Left lung (tissue), 4 donors: ENCODE measurements at regions not wholly inside any gene's neighbourhood (a gene's known extent, or its start where the extent isn't known, plus 50 kb on each side); places are given as distances from the start of the nearest gene placed in this dataset.
"Not testable (repeated sequence)": the region's sequence is repeated elsewhere in the genome, so short reads cannot be mapped to it uniquely, and the experiment has no call there.

ENCODE experiments used
- ATAC-seq: fragments of 200-7000 bp; cut with Tn5 transposase; one replicate; pipeline ENCODE4 v1.9.1; 2020; ENCODE audit warnings: moderate library complexity
- DNase-seq, 4 donors: peaks; one replicate each; pipeline ENCODE4 v3.0.0-alpha.2; 2013 to 2020
- H3K27ac ChIP-seq, 2 donors: fragments of 200-600 bp; sonication (generic) in 1 of 2; one replicate each; pipeline versions ENCODE4 v1.5.0 to v1.8.0; 2020 to 2021
- H3K27me3 ChIP-seq, 2 donors: fragments of 200-600 bp; sonication (generic) in 1 of 2; one replicate each; pipeline versions ENCODE4 v1.5.0 to v1.8.0; 2020 to 2021
- H3K36me3 ChIP-seq, 2 donors: fragments of 200-600 bp; sonication (generic) in 1 of 2; one replicate each; pipeline versions ENCODE4 v1.5.0 to v1.8.0; 2020 to 2021
- H3K4me1 ChIP-seq, 2 donors: fragments of 200-600 bp; one replicate each; pipeline ENCODE4 v1.8.0; 2021
- H3K4me3 ChIP-seq, 2 donors: fragments of 200-600 bp; sonication (generic) in 1 of 2; one replicate each; pipeline versions ENCODE4 v1.5.0 to v1.8.0; 2020 to 2021; ENCODE audit warnings: mild to moderate bottlenecking in 1 of 2
- H3K9me3 ChIP-seq, 2 donors: fragments of 200-600 bp; sonication (generic) in 1 of 2; one replicate each; pipeline versions ENCODE4 v1.5.0 to v1.8.0; 2020 to 2021
- intact Hi-C, 2 donors: fragments of 100-400 bp; cut with DNase I; formaldehyde crosslinking; loops; one replicate each; pipeline versions ENCODE4 v1.11.2 to v1.14.2; 2022
- donor health status: DM: no; HTN: yes; CAD: no.
- donor health status: DM: no; HTN: no; CAD: no.

DNA sequence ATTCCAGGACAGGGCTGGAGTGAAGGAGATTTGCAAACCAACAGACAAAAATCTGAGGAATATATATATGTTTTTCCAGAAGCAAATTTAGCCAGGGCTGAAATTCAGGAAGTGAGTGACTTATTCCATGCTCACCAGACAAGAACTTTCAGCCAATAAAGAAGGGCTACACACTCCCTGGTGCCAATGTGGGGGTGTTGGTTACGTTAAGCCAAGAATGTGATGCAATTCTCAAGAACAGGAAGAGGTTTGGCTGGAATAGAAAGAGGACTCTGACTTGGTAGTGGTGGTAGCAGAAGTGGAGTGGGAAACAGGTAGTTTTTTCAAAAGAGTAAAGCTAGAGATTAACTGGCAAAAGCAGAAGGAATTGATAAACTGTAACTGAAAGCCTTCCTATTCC, 80.6 kb upstream of the NOTCH2NLA start:
- H3K4me1 ChIP-seq, intact Hi-C loops, H3K36me3 ChIP-seq, H3K27me3 ChIP-seq, H3K27ac ChIP-seq, H3K9me3 ChIP-seq, H3K4me3 ChIP-seq, DNase-seq: not testable (repeated sequence)
- peak; percentile 74 for ATAC-seq

DNA sequence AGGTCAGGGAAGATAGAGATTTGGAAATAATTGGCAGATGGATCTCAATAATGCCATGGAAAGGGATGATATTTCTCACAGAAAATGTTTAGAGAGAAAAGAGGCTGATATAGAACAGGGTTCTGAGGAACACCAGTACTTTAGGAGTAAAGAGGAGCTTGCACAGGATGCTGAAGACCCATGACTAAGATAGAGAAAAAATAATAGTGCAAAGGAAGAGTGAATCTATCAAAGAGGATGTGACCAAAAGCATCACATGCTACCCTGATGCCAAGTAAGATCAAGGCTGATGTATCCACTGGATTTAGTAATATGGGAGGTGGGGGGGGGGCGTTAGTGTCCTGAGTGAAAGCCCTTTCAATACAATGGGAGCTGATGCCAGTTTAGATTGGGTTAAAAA, 80.1 kb upstream of the NOTCH2NLA start:
- H3K27ac ChIP-seq, H3K36me3 ChIP-seq, H3K9me3 ChIP-seq, H3K4me1 ChIP-seq, ATAC-seq, DNase-seq, H3K27me3 ChIP-seq, H3K4me3 ChIP-seq, intact Hi-C loops: not testable (repeated sequence)

DNA sequence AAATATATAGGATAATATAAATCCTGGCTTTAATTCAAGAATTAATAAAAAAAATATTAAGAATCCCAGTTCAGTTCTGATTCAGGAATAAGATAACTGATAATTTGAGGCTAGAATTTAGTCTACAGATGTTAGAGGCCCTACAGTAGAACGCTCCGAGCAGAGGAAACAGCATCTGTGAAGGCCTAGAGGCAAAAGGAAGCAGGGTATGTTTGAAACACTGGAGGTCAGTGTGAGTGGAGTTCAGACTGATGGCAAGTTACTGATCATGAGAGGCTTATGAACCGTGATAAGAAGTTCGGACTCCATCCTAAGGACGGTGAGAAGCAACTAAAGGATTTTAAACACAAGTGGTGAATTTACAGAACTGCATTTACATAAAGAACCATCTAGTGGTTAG, 79.3 kb upstream of the NOTCH2NLA start:
- DNase-seq, H3K9me3 ChIP-seq, intact Hi-C loops, H3K36me3 ChIP-seq, H3K4me3 ChIP-seq, H3K27me3 ChIP-seq, H3K4me1 ChIP-seq, H3K27ac ChIP-seq: not testable (repeated sequence)
- peak; percentile 36 for ATAC-seq

GRCh38 chr1:146307632-146308031, 78.8 kb upstream of the NOTCH2NLA start:
- ATAC-seq, result peak; percentile 41
- intact Hi-C loops, H3K4me1 ChIP-seq, H3K27ac ChIP-seq, H3K27me3 ChIP-seq, DNase-seq, H3K36me3 ChIP-seq, H3K9me3 ChIP-seq, H3K4me3 ChIP-seq: not testable (repeated sequence)

DNA sequence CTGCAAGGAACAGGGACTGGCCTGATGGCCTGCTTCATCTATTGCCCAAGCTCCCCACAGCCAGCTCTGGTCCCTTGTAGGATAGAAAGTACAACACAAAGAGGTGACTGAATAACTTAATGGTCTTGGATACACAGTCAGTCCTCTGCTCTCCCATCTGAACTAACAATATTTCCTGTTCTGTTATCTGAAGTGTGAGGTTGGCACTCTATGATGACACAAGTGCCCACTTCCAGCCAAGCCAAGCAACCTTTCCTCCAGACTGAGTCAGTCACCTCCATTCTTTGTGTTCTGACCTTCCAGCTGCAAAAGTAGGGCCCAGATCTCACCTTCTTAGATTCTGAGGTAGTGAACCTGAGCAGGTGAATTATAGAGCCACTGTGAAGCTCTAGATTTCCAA, 77.8 kb upstream of the NOTCH2NLA start:
- H3K4me3 ChIP-seq, intact Hi-C loops, H3K4me1 ChIP-seq, H3K36me3 ChIP-seq, H3K9me3 ChIP-seq, H3K27ac ChIP-seq, DNase-seq, H3K27me3 ChIP-seq: not testable (repeated sequence)
- peak; percentile 57 for ATAC-seq

GRCh38 chr1:146305442-146305841, 76.6 kb upstream of the NOTCH2NLA start:
- intact Hi-C loops, H3K27me3 ChIP-seq, H3K27ac ChIP-seq, H3K36me3 ChIP-seq, H3K4me3 ChIP-seq, DNase-seq, ATAC-seq, H3K9me3 ChIP-seq, H3K4me1 ChIP-seq: not testable (repeated sequence)

DNA sequence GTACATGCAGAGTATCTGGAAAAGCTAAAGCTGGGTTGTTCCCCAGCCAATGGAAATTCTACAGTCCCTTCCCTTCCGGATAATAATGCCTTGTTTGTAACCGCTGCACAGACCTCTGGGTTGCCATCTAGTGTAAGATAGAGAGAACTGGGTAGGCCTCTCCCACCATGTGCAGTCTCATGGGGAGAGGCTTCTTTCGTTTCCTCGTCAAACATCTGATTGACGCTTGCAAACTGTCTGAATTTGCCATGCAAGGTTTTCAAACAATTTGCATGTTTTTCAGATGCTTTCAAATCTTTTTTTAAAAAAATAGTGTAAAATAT, 69.7 kb upstream of the NOTCH2NLA start:
- DNase-seq, H3K4me3 ChIP-seq, H3K9me3 ChIP-seq, H3K36me3 ChIP-seq, H3K27me3 ChIP-seq, H3K27ac ChIP-seq, intact Hi-C loops, H3K4me1 ChIP-seq: not testable (repeated sequence)
- ATAC-seq, result peak; percentile 96

DNA sequence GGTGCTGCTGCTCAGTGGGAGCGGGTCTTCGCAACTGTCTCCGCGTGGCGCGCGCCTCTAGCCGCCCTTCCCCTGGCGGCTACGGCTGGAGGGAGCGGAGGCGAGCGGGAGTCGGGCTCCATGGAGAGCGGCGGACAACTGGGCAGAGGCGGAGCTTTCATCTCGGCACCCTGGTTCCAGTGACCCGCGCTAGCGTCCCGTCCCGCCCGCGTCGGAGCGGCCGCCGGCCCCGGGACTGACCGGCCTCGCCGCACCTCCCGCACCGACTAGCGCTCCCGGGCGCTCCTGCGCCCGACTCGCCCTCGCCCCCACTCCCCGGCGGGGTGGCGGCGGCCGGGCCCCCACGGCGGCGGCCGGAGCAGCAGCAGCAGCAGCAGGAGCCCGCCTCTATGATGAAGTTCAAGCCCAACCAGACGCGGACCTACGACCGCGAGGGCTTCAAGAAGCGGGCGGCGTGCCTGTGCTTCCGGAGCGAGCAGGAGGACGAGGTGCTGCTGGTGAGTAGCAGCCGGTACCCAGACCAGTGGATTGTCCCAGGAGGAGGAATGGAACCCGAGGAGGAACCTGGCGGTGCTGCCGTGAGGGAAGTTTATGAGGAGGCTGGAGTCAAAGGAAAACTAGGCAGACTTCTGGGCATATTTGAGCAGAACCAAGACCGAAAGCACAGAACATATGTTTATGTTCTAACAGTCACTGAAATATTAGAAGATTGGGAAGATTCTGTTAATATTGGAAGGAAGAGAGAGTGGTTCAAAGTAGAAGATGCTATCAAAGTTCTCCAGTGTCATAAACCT, 69.2 kb upstream of the NOTCH2NLA start:
- DNase-seq, H3K9me3 ChIP-seq, H3K36me3 ChIP-seq, H3K4me1 ChIP-seq, intact Hi-C loops, H3K27ac ChIP-seq, H3K4me3 ChIP-seq, H3K27me3 ChIP-seq: not testable (repeated sequence)
- ATAC-seq, result peak; percentile 71

GRCh38 chr1:146292940-146293936, 64.4 kb upstream of the NOTCH2NLA start:
- intact Hi-C loops, H3K36me3 ChIP-seq, H3K4me1 ChIP-seq, H3K27ac ChIP-seq, H3K27me3 ChIP-seq, DNase-seq, H3K9me3 ChIP-seq, H3K4me3 ChIP-seq: not testable (repeated sequence)
- ATAC-seq, result peak; percentile 66

- DNase-seq, intact Hi-C loops: not testable (repeated sequence)
- peak; percentile 76 for ATAC-seq
These were observed 63.6 kb upstream of the NOTCH2NLA start for GRCh38 chr1:146292424-146292823.

GRCh38 chr1:146287881-146288280, 59.1 kb upstream of the NOTCH2NLA start:
- intact Hi-C loops, H3K4me1 ChIP-seq, H3K36me3 ChIP-seq, H3K4me3 ChIP-seq, H3K27me3 ChIP-seq, DNase-seq, H3K9me3 ChIP-seq, H3K27ac ChIP-seq: not testable (repeated sequence)
- peak; percentile 43 for ATAC-seq

More at GRCh38 chr1:146292424-146292823, 63.6 kb upstream of the NOTCH2NLA start:
- not testable (repeated sequence) for H3K4me1 ChIP-seq, H3K4me3 ChIP-seq, H3K27me3 ChIP-seq, H3K27ac ChIP-seq, H3K36me3 ChIP-seq, H3K9me3 ChIP-seq

- peak; percentile 78 for ATAC-seq
These were observed 55.9 kb upstream of the NOTCH2NLA start for GRCh38 chr1:146284760-146285159.

DNA sequence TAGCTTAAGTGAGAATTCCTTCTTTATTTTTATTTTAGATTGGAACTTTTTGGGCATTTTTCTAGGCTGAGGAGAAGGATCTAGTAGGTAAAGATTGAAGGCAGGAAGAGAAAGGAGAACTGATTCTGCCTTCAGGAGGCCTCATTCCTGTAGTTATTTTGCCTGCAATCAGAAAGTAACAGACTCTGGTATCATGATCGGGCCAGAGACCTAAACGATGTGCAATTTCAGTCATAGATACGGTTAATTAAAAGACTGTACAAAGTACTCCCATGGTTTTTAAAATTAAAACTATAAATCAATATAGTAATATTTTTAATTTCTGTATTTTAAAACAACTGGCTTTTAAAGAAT, 54.7 kb upstream of the NOTCH2NLA start:
- H3K9me3 ChIP-seq, H3K4me1 ChIP-seq, intact Hi-C loops, DNase-seq, H3K36me3 ChIP-seq, H3K27ac ChIP-seq, H3K27me3 ChIP-seq, ATAC-seq, H3K4me3 ChIP-seq: not testable (repeated sequence)

More at GRCh38 chr1:146284760-146285159, 55.9 kb upstream of the NOTCH2NLA start:
- H3K9me3 ChIP-seq, H3K4me3 ChIP-seq, H3K27me3 ChIP-seq, H3K4me1 ChIP-seq, H3K27ac ChIP-seq, intact Hi-C loops, DNase-seq, H3K36me3 ChIP-seq: not testable (repeated sequence)
